HepG2 (cell line): ENCODE measurements at regions not wholly inside any gene's neighbourhood (a gene's known extent, or its start where the extent isn't known, plus 50 kb on each side); places are given as distances from the start of the nearest gene placed in this dataset.

Experiments used
- ATAC-seq: fragments of 200-7000 bp; cut with Tn5 transposase; 3 replicates; pipeline ENCODE4 v1.9.1; 2020; ENCODE audit warnings: mild to moderate bottlenecking, moderate library complexity
- BruUV-seq: library from RNA; stranded (reverse); fragments of 400-500 nt; replicated peaks from 2 replicates; lab custom pipeline; 2021; lab: Mats Ljungman, UMichigan
- CTCF ChIA-PET: fragments of 300-600 bp; formaldehyde crosslinking; extraction: SDS; loops from one replicate; lab custom pipeline; 2021; ENCODE audit warnings: low total read pairs, inconsistent platforms, low intra/inter-chr PET ratio; lab: Yijun Ruan, JAX
- POLR2A ChIA-PET: fragments of 350-600 bp; sonication (Branson Sonifier 250); formaldehyde crosslinking; loops from one replicate; lab custom pipeline; 2020; ENCODE audit warnings: antibody characterized with exemption, inconsistent platforms; lab: Yijun Ruan, JAX
- DNase-seq: peaks from one replicate; pipeline ENCODE4 v3.0.0-alpha.2; 2015; ENCODE audit warnings: low spot score
- FAIRE-seq: peaks from 3 replicates; lab custom pipeline; 2011; peaks lifted over from hg19 to GRCh38; lab: Jason Lieb, UNC
- H2AFZ ChIP-seq: one replicate; pipeline ENCODE4 v1.6.1; 2011; ENCODE audit warnings: low read length, inconsistent platforms
- H3K27ac ChIP-seq: fragments of 300-600 bp; 3 replicates; pipeline ENCODE4 v1.8.0; 2011; ENCODE audit warnings: mixed run types, mild to moderate bottlenecking, mixed read lengths, low read length, inconsistent platforms; ENCODE audit not compliant: insufficient read depth; ENCODE audit errors: extremely low read length
- H3K27me3 ChIP-seq, 2 experiments: fragments of 200-600 bp in 1 of 2; 2 replicates in 1 of 2; 3 replicates in 1 of 2; pipeline versions ENCODE4 v1.6.0 to v1.8.0; 2011; ENCODE audit warnings: low read length in 2 of 2, mild to moderate bottlenecking in 2 of 2, moderate library complexity in 2 of 2, inconsistent platforms in 1 of 2; ENCODE audit not compliant: insufficient read depth in 2 of 2, control insufficient read depth in 1 of 2
- H3K36me3 ChIP-seq, 2 experiments: fragments of 200-600 bp in 1 of 2; replicated peaks in 1 of 2; 2 replicates in 1 of 2; 3 replicates in 1 of 2; pipeline versions ENCODE4 v1.5.1 to v1.8.0; 2011; ENCODE audit warnings: low read length in 2 of 2, inconsistent platforms in 1 of 2; ENCODE audit not compliant: insufficient read depth in 2 of 2, control insufficient read depth in 1 of 2
- H3K4me1 ChIP-seq: 2 replicates; pipeline ENCODE4 v1.5.1; 2012; ENCODE audit warnings: low read length, inconsistent platforms; ENCODE audit not compliant: insufficient read depth
- H3K4me2 ChIP-seq: 2 replicates; pipeline ENCODE4 v1.6.0; 2011; ENCODE audit warnings: low read depth, low read length, inconsistent platforms
- H3K4me3 ChIP-seq, 3 experiments: fragments of 200-600 bp in 1 of 3; sonication (generic), shearing (Covaris generic) in 1 of 3; replicated peaks in 1 of 3; 2 replicates each; pipeline ENCODE4 v1.5.1; 2011 to 2016; ENCODE audit warnings: low read length in 3 of 3, inconsistent platforms in 2 of 3, low read depth in 2 of 3, mild to moderate bottlenecking in 2 of 3, control low read depth in 1 of 3, mixed read lengths in 1 of 3; ENCODE audit not compliant: insufficient read depth in 1 of 3
- H3K79me2 ChIP-seq: one replicate; pipeline ENCODE4 v1.6.1; 2011; ENCODE audit warnings: low read length, inconsistent platforms; ENCODE audit not compliant: insufficient read depth
- H3K9ac ChIP-seq: 2 replicates; pipeline ENCODE4 v1.6.0; 2011; ENCODE audit warnings: mild to moderate bottlenecking, low read depth, low read length, inconsistent platforms; ENCODE audit not compliant: insufficient read depth
- H3K9me3 ChIP-seq: 2 replicates; pipeline ENCODE4 v1.5.1; 2012; ENCODE audit warnings: mild to moderate bottlenecking, low read length
- H4K20me1 ChIP-seq: 2 replicates; pipeline ENCODE4 v1.6.0; 2011; ENCODE audit warnings: inconsistent platforms, mild to moderate bottlenecking, low read length, moderate library complexity; ENCODE audit not compliant: insufficient read depth
- ELF1 ChIP-seq: sonication (generic); formaldehyde crosslinking; IDR thresholded peaks from 2 replicates; pipeline ENCODE4 v1.4.0; 2020; ENCODE audit warnings: missing genetic modification reagents
- MYC ChIP-seq: sonication (generic); formaldehyde crosslinking; IDR thresholded peaks from 2 replicates; pipeline ENCODE4 v1.9.0; 2021; ENCODE audit warnings: missing genetic modification reagents, borderline replicate concordance
- RBM22 ChIP-seq: fragments of 200-400 bp; formaldehyde crosslinking; optimal IDR thresholded peaks from 2 replicates; pipeline ENCODE3; 2017; ENCODE audit warnings: mild to moderate bottlenecking, low read length, moderate library complexity
- SMAD3 ChIP-seq: sonication (generic); formaldehyde crosslinking; IDR thresholded peaks from 2 replicates; pipeline ENCODE4 v1.4.0; 2020; ENCODE audit warnings: missing genetic modification reagents
- WGBS: methylation state at CpG from one replicate; pipeline ENCODE4 v1.1.6; 2017; ENCODE audit warnings: low lambda C conversion rate; 5-methylcytosine and 5-hydroxymethylcytosine counted together
- in situ Hi-C: cut with HindIII; loops from 2 replicates; pipeline ENCODE4 v1.10.0; 2017; ENCODE audit warnings: low pct_unique_long_range_greater_than_20kb; ENCODE audit not compliant: extremely low pct_ligation_motif_present
- intact Hi-C: fragments of 100-400 bp; cut with micrococcal nuclease; formaldehyde crosslinking; loops from one replicate; pipeline ENCODE4 v1.10.0; 2022; ENCODE audit not compliant: unreplicated experiment
- TF ChIP-seq, protein P1 (sequence below): sonication (generic); formaldehyde crosslinking; IDR thresholded peaks from 2 replicates; pipeline ENCODE4 v1.4.0; 2020; ENCODE audit warnings: missing genetic modification reagents
- TF ChIP-seq, protein P2 (sequence below): sonication (generic); formaldehyde crosslinking; IDR thresholded peaks from 2 replicates; pipeline ENCODE4 v1.5.0; 2020; ENCODE audit warnings: mild to moderate bottlenecking, missing genetic modification reagents

DNA sequence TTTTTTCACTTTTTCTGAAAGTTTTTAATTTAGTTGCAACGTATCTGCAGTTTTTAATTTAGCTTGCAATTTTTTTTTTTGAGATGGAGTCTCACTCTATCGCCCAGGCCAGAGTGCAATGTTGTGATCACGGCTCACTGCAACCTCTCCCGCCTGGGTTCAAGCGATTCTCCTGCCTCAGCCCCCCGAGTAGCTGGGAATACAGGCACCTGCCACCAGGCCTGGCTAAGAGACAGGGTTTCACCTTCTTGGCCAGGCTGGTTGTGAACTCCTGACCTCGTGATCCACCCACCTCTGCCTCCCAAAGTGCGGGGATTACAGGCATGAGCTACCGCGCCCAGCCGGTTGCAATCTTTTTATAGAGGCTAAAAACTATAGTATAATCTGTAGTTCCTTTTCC, 142.9 kb upstream of the ALCAM start:
- Histone ChIP-seq H3K4me3 (no peak overlapping the region), H3K27ac (no peak overlapping the region), H3K36me3 (no peaks in the 10 kb centered on the region), H3K79me2 (no peaks in the 10 kb centered on the region), H2AFZ (no peak overlapping the region), H3K9me3 (no peaks in the 10 kb centered on the region), H3K4me2 (no peak overlapping the region), H3K27me3 (no peaks in the 10 kb centered on the region), H4K20me1 (no peaks in the 10 kb centered on the region), H3K4me1 (no peaks in the 10 kb centered on the region), H3K9ac (no peak overlapping the region)
- 46% methylated on average over 11 of the region's 11 CpGs for WGBS
- POLR2A ChIA-PET, result no interaction called here
- FAIRE-seq (no peak), DNase-seq (no peak), ATAC-seq (no peak)
- CTCF ChIA-PET, result interaction anchor here (1.6 kb wide), 1 partner anchor 295 kb away, joined by 12 read pairs; no protein-coding TSS in a partner anchor
- BruUV-seq, result no TSS peak
- TF ChIP-seq SMAD3 (CRISPR knock-in tag) (no peak), RBM22 (no peak), MYC (no peak), ELF1 (CRISPR knock-in tag) (no peak)
- TF ChIP-seq, protein P1, sequence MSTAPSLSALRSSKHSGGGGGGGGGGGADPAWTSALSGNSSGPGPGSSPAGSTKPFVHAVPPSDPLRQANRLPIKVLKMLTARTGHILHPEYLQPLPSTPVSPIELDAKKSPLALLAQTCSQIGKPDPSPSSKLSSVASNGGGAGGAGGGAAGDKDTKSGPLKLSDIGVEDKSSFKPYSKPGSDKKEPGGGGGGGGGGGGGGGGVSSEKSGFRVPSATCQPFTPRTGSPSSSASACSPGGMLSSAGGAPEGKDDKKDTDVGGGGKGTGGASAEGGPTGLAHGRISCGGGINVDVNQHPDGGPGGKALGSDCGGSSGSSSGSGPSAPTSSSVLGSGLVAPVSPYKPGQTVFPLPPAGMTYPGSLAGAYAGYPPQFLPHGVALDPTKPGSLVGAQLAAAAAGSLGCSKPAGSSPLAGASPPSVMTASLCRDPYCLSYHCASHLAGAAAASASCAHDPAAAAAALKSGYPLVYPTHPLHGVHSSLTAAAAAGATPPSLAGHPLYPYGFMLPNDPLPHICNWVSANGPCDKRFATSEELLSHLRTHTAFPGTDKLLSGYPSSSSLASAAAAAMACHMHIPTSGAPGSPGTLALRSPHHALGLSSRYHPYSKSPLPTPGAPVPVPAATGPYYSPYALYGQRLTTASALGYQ (CRISPR knock-in tag), result no peak
- TF ChIP-seq, protein P2, sequence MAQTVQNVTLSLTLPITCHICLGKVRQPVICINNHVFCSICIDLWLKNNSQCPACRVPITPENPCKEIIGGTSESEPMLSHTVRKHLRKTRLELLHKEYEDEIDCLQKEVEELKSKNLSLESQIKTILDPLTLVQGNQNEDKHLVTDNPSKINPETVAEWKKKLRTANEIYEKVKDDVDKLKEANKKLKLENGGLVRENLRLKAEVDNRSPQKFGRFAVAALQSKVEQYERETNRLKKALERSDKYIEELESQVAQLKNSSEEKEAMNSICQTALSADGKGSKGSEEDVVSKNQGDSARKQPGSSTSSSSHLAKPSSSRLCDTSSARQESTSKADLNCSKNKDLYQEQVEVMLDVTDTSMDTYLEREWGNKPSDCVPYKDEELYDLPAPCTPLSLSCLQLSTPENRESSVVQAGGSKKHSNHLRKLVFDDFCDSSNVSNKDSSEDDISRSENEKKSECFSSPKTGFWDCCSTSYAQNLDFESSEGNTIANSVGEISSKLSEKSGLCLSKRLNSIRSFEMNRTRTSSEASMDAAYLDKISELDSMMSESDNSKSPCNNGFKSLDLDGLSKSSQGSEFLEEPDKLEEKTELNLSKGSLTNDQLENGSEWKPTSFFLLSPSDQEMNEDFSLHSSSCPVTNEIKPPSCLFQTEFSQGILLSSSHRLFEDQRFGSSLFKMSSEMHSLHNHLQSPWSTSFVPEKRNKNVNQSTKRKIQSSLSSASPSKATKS (CRISPR knock-in tag), result no peak
- in situ Hi-C loops, result loop anchor here (25.0 kb wide), 1 partner anchor 288 kb away; no protein-coding TSS in a partner anchor
- intact Hi-C loops, result no loop called here
